A673 (cell line): ENCODE measurements at regions not wholly inside any gene's neighbourhood (a gene's known extent, or its start where the extent isn't known, plus 50 kb on each side); places are given as distances from the start of the nearest gene placed in this dataset.
"Not testable (repeated sequence)": the region's sequence is repeated elsewhere in the genome, so short reads cannot be mapped to it uniquely, and the experiment has no call there.

Experiments used
- BruUV-seq: library from RNA; stranded (reverse); fragments of 400-500 nt; replicated peaks from 2 replicates; lab custom pipeline; 2021; lab: Mats Ljungman, UMichigan
- CTCF ChIA-PET: fragments of 300-600 bp; sonication (Branson Sonifier 250); formaldehyde crosslinking; loops from one replicate; lab custom pipeline; 2022; ENCODE audit warnings: antibody characterized with exemption; lab: Charles Lee
- POLR2A ChIA-PET: fragments of 300-600 bp; sonication (Branson Sonifier 250); formaldehyde crosslinking; loops from one replicate; lab custom pipeline; 2022; ENCODE audit warnings: antibody characterized with exemption; ENCODE audit not compliant: low non-redundant PET; lab: Charles Lee
- DNase-seq: peaks from one replicate; pipeline ENCODE4 v3.0.0-alpha.2; 2015; ENCODE audit warnings: low spot score
- H3K27ac ChIP-seq: fragments of 200-600 bp; sonication (generic); 2 replicates; pipeline ENCODE4 v1.5.1; 2016; ENCODE audit warnings: mixed run types, low read depth, mild to moderate bottlenecking, mixed read lengths, antibody characterized with exemption, low read length; ENCODE audit not compliant: poor library complexity, severe bottlenecking
- H3K27me3 ChIP-seq: fragments of 200-600 bp; sonication (generic); replicated peaks from 2 replicates; pipeline ENCODE4 v1.6.1; 2017; ENCODE audit warnings: mixed run types, low read depth, mild to moderate bottlenecking, mixed read lengths, antibody characterized with exemption, low read length; ENCODE audit not compliant: insufficient read depth, poor library complexity
- H3K36me3 ChIP-seq: fragments of 200-600 bp; sonication (generic); 2 replicates; pipeline ENCODE4 v1.6.1; 2016; ENCODE audit warnings: mixed run types, mild to moderate bottlenecking, mixed read lengths, antibody characterized with exemption, low read length; ENCODE audit not compliant: insufficient read depth, poor library complexity, severe bottlenecking
- H3K4me1 ChIP-seq: fragments of 200-600 bp; sonication (generic); 2 replicates; pipeline ENCODE4 v1.6.1; 2017; ENCODE audit warnings: mixed run types, mild to moderate bottlenecking, mixed read lengths, antibody characterized with exemption, low read length; ENCODE audit not compliant: insufficient read depth, poor library complexity, severe bottlenecking
- H3K4me3 ChIP-seq: fragments of 200-600 bp; sonication (generic); 2 replicates; pipeline ENCODE4 v1.5.1; 2016; ENCODE audit warnings: low read depth, mixed run types, mild to moderate bottlenecking, mixed read lengths, low read length; ENCODE audit not compliant: poor library complexity, severe bottlenecking
- H3K9me3 ChIP-seq: fragments of 200-600 bp; sonication (generic); 2 replicates; pipeline ENCODE4 v1.6.1; 2016; ENCODE audit warnings: mixed run types, low read depth, mild to moderate bottlenecking, mixed read lengths, antibody characterized with exemption, low read length; ENCODE audit not compliant: poor library complexity, severe bottlenecking
- CTCF ChIP-seq: fragments of 300-800, 200-600 bp; sonication (generic); conservative IDR thresholded peaks from 2 replicates; pipeline ENCODE4 v1.5.1; 2017; ENCODE audit warnings: low read depth, mild to moderate bottlenecking, antibody characterized with exemption, low read length, moderate library complexity, mixed read lengths
- EZH2 ChIP-seq: fragments of 200-600 bp; sonication (generic); IDR thresholded peaks from 2 replicates; pipeline ENCODE4 v1.6.1; 2017; ENCODE audit warnings: borderline replicate concordance, low read depth, mild to moderate bottlenecking, mixed read lengths, antibody characterized with exemption, low read length; ENCODE audit not compliant: poor library complexity, severe bottlenecking
- intact Hi-C: fragments of 100-400 bp; cut with micrococcal nuclease; formaldehyde crosslinking; loops from one replicate; pipeline ENCODE4 v1.10.0; 2022; ENCODE audit not compliant: unreplicated experiment

- TF ChIP-seq EZH2 (no peak), CTCF (no peak)
Observed at GRCh38 chr12:68984796-68985573, 52.0 kb upstream of the CPM start.

GRCh38 chr12:68997526-68997925 lies 64.6 kb upstream of the CPM start:
- POLR2A ChIA-PET, BruUV-seq, H3K4me3 ChIP-seq, H3K4me1 ChIP-seq, H3K36me3 ChIP-seq, intact Hi-C loops, H3K9me3 ChIP-seq, DNase-seq, H3K27ac ChIP-seq, CTCF ChIA-PET, H3K27me3 ChIP-seq: not testable (repeated sequence)

More at GRCh38 chr12:68984796-68985573, 52.0 kb upstream of the CPM start:
- H3K9me3 ChIP-seq: peaks cover 12% of the 10 kb centered on the region
- BruUV-seq: no TSS peak
- no peak for DNase-seq
- peaks cover 7% of the 10 kb centered on the region for H3K4me1 ChIP-seq
- ChIA-PET CTCF (no interaction called here), POLR2A (no interaction called here)
- H3K27ac ChIP-seq: no peak overlapping the region
- no peaks in the 10 kb centered on the region for H3K36me3 ChIP-seq
- no peak overlapping the region for H3K4me3 ChIP-seq
- intact Hi-C loops: no loop called here
- no peaks in the 10 kb centered on the region for H3K27me3 ChIP-seq

GRCh38 chr12:68998041-68998440 lies 65.1 kb upstream of the CPM start:
- POLR2A ChIA-PET: no interaction called here
- H3K27me3 ChIP-seq: no peaks in the 10 kb centered on the region
- BruUV-seq: no TSS peak
- H3K9me3 ChIP-seq: no peaks in the 10 kb centered on the region
- no peak overlapping the region for H3K27ac ChIP-seq
- TF ChIP-seq CTCF: no peak
- TF ChIP-seq EZH2: no peak
- H3K4me1 ChIP-seq: no peaks in the 10 kb centered on the region
- CTCF ChIA-PET: no interaction called here
- intact Hi-C loops: no loop called here
- no peaks in the 10 kb centered on the region for H3K36me3 ChIP-seq
- H3K4me3 ChIP-seq: no peak overlapping the region
- DNase-seq: no peak

- Histone ChIP-seq H3K4me3 (no peak overlapping the region), H3K27me3 (no peaks in the 10 kb centered on the region), H3K27ac (no peak overlapping the region), H3K36me3 (no peaks in the 10 kb centered on the region), H3K9me3 (no peaks in the 10 kb centered on the region), H3K4me1 (no peaks in the 10 kb centered on the region)
- BruUV-seq: no TSS peak
- POLR2A ChIA-PET: no interaction called here
- CTCF ChIA-PET: no interaction called here
- DNase-seq: no peak
- TF ChIP-seq CTCF (no peak), EZH2 (no peak)
- intact Hi-C loops: no loop called here
Observed at GRCh38 chr12:69000074-69000473, 67.1 kb upstream of the CPM start.
